Upper lobe of left lung (tissue), 4 donors: ENCODE measurements at regions not wholly inside any gene's neighbourhood (a gene's known extent, or its start where the extent isn't known, plus 50 kb on each side); places are given as distances from the start of the nearest gene placed in this dataset.

Source experiments
- EP300 ChIP-seq, 4 donors: sonication (generic); formaldehyde crosslinking; IDR thresholded peaks; one replicate each; pipeline ENCODE4 v1.5.1; 2017; ENCODE audit warnings: antibody characterized with exemption in 4 of 4, control low read depth in 2 of 4
- POLR2A ChIP-seq, 4 donors: fragments of 450-650 bp; IDR thresholded peaks; one replicate each; pipeline ENCODE4 v1.5.1; 2016 to 2017; ENCODE audit warnings: antibody characterized with exemption in 4 of 4, mild to moderate bottlenecking in 2 of 4
- TF ChIP-seq, protein P1 (sequence below), 6 experiments: fragments of 450-650 bp in 4 of 6; fragments of 200-600 bp in 2 of 6; sonication (generic) in 2 of 6; IDR thresholded peaks; one replicate each; pipeline ENCODE4 v1.5.1; 2016 to 2019; ENCODE audit warnings: antibody characterized with exemption in 6 of 6

DNA sequence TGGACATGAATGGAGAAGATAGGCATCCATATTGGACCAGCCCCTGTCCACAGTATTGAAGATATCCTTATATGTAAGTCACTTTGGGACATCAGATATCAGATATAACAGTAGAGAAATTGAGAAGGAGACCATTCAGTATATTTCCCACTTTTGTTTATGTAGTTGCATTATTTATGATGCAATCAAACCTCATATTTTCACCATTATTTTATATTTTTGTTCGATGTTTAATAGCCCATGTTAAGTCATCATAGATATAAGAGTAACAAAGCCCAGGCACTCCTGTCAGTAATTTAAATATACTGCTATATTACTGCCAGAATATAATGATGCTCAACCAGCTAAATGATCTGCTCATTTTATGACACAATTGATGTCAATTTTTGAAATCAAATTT, 744.5 kb upstream of the EPHA7 start:
- TF ChIP-seq, protein P1, sequence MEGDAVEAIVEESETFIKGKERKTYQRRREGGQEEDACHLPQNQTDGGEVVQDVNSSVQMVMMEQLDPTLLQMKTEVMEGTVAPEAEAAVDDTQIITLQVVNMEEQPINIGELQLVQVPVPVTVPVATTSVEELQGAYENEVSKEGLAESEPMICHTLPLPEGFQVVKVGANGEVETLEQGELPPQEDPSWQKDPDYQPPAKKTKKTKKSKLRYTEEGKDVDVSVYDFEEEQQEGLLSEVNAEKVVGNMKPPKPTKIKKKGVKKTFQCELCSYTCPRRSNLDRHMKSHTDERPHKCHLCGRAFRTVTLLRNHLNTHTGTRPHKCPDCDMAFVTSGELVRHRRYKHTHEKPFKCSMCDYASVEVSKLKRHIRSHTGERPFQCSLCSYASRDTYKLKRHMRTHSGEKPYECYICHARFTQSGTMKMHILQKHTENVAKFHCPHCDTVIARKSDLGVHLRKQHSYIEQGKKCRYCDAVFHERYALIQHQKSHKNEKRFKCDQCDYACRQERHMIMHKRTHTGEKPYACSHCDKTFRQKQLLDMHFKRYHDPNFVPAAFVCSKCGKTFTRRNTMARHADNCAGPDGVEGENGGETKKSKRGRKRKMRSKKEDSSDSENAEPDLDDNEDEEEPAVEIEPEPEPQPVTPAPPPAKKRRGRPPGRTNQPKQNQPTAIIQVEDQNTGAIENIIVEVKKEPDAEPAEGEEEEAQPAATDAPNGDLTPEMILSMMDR (IDR thresholded peaks at IDR 0.05) = no peak
- TF ChIP-seq POLR2A (IDR thresholded peaks at IDR 0.05) (no peak), EP300 (IDR thresholded peaks at IDR 0.05) (no peak)
